Fibroblast of villous mesenchyme (primary cell): ENCODE measurements at regions not wholly inside any gene's neighbourhood (a gene's known extent, or its start where the extent isn't known, plus 50 kb on each side); places are given as distances from the start of the nearest gene placed in this dataset.

ENCODE experiments used
- DNase-seq: peaks from one replicate; pipeline ENCODE4 v3.0.0-alpha.2; 2010; ENCODE audit warnings: low read depth
- H3K4me3 ChIP-seq: 2 replicates; pipeline ENCODE4 v1.5.1; 2011; ENCODE audit warnings: low read depth, mild to moderate bottlenecking, low read length
- CTCF ChIP-seq: IDR thresholded peaks from 2 replicates; pipeline ENCODE4 v1.5.1; 2012; ENCODE audit warnings: low read depth, mild to moderate bottlenecking, low read length; ENCODE audit not compliant: insufficient read depth

DNA sequence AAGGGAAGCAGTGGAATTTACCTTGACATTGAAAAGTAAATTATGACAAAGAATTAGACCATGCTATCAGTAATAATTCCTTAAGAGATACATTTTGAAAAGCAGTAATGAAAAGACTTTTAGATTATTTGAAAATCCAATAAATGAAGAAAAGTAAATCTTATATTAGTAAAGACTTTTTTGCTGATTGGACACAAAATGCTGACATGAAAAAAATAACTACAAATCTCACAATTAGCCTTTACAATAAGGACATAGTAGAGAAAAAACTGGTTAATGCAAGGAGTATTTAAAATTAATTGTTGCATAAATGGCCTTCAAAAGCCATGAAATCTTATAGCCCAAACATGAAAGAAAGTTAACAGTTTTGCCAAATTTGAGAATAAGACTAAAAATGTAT, 446.1 kb upstream of the FAM241A start:
- TF ChIP-seq CTCF, result no peak
- no peak overlapping the region for H3K4me3 ChIP-seq
- DNase-seq, result no peak

DNA sequence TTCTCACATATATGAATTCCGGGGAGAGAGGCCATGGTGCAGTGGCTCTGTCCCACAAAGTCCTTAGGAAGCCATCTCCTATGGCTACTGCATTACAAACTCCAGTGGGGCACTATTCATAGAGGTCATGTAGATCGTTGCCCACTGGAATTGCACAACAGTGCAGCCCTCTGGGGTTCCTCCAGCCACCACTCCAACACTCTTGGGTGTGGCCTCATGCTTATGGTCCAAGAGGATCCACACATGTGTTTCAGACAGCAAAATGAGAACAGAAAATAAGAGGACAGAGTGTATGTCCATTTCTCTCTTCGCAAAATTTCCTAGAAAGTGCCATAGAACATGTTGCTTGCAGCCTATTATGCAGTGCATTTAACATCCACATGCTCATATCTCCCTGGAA, 444.2 kb upstream of the FAM241A start:
- H3K4me3 ChIP-seq, result no peak overlapping the region
- DNase-seq, result no peak
- TF ChIP-seq CTCF, result no peak

GRCh38 chr4:111707491-111707890, 437.8 kb upstream of the FAM241A start:
- no peak for DNase-seq
- no peak overlapping the region for H3K4me3 ChIP-seq
- no peak for TF ChIP-seq CTCF

- H3K4me3 ChIP-seq, result no peak overlapping the region
- DNase-seq, result no peak
- no peak for TF ChIP-seq CTCF
Measured at GRCh38 chr4:111712093-111712677, 433.1 kb upstream of the FAM241A start.

DNA sequence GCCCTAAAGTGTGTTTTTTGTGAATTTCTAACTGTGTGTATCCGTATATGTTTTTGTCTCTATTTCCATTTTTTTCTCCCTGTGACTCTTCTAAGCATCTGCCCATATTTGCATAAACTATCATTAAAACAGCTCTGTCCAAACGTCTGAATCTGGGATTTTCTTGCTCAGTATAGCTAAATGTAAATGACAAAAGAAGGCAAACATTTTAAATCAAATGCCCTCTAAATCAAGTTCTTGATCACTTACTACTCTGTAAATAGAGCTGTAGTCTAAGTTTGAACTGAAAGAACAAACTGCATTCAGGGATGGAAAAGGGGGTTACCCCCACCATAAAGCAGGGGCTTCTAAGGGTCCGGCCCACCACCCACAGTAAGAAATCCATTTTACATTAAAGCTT, 432.0 kb upstream of the FAM241A start:
- no peak overlapping the region for H3K4me3 ChIP-seq
- no peak for DNase-seq

GRCh38 chr4:111717921-111718320, 427.3 kb upstream of the FAM241A start:
- TF ChIP-seq CTCF, result no peak
- DNase-seq, result no peak
- no peak overlapping the region for H3K4me3 ChIP-seq

More for the DNA sequence above, 432.0 kb upstream of the FAM241A start:
- TF ChIP-seq CTCF, result no peak

DNA sequence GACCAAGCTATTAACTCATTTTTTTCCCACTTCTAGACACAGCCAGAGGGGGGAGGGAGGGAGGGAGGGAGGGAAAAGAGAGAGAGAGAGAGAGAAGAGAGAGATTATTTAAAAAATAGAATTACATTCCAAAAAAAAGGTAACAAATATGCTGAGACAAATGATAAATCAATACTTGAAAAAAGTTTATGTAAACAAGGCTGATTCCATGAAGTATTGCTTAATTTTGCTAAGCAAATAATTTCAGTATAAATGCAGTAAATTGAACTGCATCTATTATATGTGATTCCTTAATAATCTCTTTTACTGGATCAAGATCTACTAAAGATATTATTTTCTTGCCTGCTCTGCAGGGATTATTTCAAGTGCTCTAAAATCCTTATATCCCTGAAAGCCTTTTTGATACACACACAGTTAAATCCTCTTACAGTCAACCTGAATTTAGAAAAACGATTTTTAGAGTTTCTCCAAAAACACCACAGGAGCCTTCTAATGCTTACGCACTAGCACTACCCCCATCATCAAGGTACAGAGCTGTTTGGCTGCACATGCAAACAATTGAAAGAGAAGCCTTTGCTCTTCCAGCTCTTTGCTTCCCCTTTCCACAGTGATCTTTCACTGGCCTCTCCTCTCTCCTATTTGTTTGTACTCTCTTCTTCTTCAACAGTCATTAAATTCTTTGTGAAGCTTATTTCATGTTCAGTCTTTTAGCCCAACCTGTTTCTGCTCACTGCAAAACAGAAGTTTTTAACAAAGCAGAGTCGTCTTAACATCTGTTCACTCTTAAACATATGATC, 426.3 kb upstream of the FAM241A start:
- TF ChIP-seq CTCF, result no peak
- H3K4me3 ChIP-seq, result no peak overlapping the region
- no peak for DNase-seq
